ENCODE measurements at regions not wholly inside any gene's neighbourhood (a gene's known extent, or its start where the extent isn't known, plus 50 kb on each side); places are given as distances from the start of the nearest gene placed in this dataset.

- no peak for DNase-seq (ENCODE audit: low spot score)
- no peak for ATAC-seq (ENCODE audit: low FRiP score)
- TF ChIP-seq CTCF (IDR thresholded peaks at IDR 0.05): no peak
These were observed 125.5 kb upstream of the IRF2BP2 start for GRCh38 chr1:234735476-234735875.

GRCh38 chr1:234734869-234735268 lies 124.9 kb upstream of the IRF2BP2 start:
- DNase-seq (ENCODE audit: low spot score) (no peak), ATAC-seq (ENCODE audit: low FRiP score) (no peak)
- no peak for TF ChIP-seq CTCF (IDR thresholded peaks at IDR 0.05)

- no peak for TF ChIP-seq CTCF (IDR thresholded peaks at IDR 0.05)
- no peak for ATAC-seq (ENCODE audit: low FRiP score)
- no peak for DNase-seq (ENCODE audit: low spot score)
These were observed 124.4 kb upstream of the IRF2BP2 start for GRCh38 chr1:234734412-234734835.

- no peak for TF ChIP-seq CTCF (IDR thresholded peaks at IDR 0.05)
- no peak for ATAC-seq (ENCODE audit: low FRiP score)
- no peak for DNase-seq (ENCODE audit: low spot score)
These were observed 123.4 kb upstream of the IRF2BP2 start for GRCh38 chr1:234733427-234733826.

GRCh38 chr1:234732671-234733390 lies 122.9 kb upstream of the IRF2BP2 start:
- no peak for ATAC-seq (ENCODE audit: low FRiP score)
- no peak for DNase-seq (ENCODE audit: low spot score)
- no peak for TF ChIP-seq CTCF (IDR thresholded peaks at IDR 0.05)

- no peak for ATAC-seq (ENCODE audit: low FRiP score)
- no peak for DNase-seq (ENCODE audit: low spot score)
- TF ChIP-seq CTCF (IDR thresholded peaks at IDR 0.05): no peak
These were observed 122.3 kb upstream of the IRF2BP2 start for GRCh38 chr1:234732260-234732659.

- no peak for TF ChIP-seq CTCF (IDR thresholded peaks at IDR 0.05)
- no peak for DNase-seq (ENCODE audit: low spot score)
- ATAC-seq (ENCODE audit: low FRiP score): no peak
These were observed 121.6 kb upstream of the IRF2BP2 start for GRCh38 chr1:234731569-234732085.
